Testis (tissue), 2 donors: ENCODE measurements at regions not wholly inside any gene's neighbourhood (a gene's known extent, or its start where the extent isn't known, plus 50 kb on each side); places are given as distances from the start of the nearest gene placed in this dataset.

ENCODE experiments used
- CTCF ChIP-seq, 3 experiments: fragments of 450-650 bp in 2 of 3; fragments of 200-600 bp in 1 of 3; sonication (generic) in 1 of 3; IDR thresholded peaks; one replicate each; pipeline ENCODE4 v1.5.1; 2016 to 2019; ENCODE audit warnings: antibody characterized with exemption in 3 of 3, mild to moderate bottlenecking in 2 of 3, moderate library complexity in 1 of 3
- POLR2A ChIP-seq: fragments of 450-650 bp; IDR thresholded peaks from one replicate; pipeline ENCODE4 v1.6.1; 2017; ENCODE audit warnings: antibody characterized with exemption, mild to moderate bottlenecking, moderate library complexity

GRCh38 chr11:91698845-91699244, 525.8 kb upstream of the FAT3 start:
- TF ChIP-seq CTCF (IDR thresholded peaks at IDR 0.05), result no peak
- TF ChIP-seq POLR2A, result no peak
